ENCODE measurements at regions not wholly inside any gene's neighbourhood (a gene's known extent, or its start where the extent isn't known, plus 50 kb on each side); places are given as distances from the start of the nearest gene placed in this dataset.

- H3K27me3 ChIP-seq: peaks cover 76% of the 10 kb centered on the region
- H3K36me3 ChIP-seq: no peaks in the 10 kb centered on the region
- no peak overlapping the region for H3K4me3 ChIP-seq
- TF ChIP-seq CTCF (IDR thresholded peaks at IDR 0.05): no peak
- TF ChIP-seq POLR2A (IDR thresholded peaks at IDR 0.05): no peak
- no peak for TF ChIP-seq EP300 (IDR thresholded peaks at IDR 0.05)
- TF ChIP-seq POLR2AphosphoS5 (IDR thresholded peaks at IDR 0.05): no peak
- no peaks in the 10 kb centered on the region for H3K9me3 ChIP-seq
- 79 to 82% methylated on average over 7 of the region's 7 CpGs for WGBS, 2 donors (ENCODE audit: low coverage in 1 of 2)
- H3K4me1 ChIP-seq: no peaks in the 10 kb centered on the region
- H3K27ac ChIP-seq: no peak overlapping the region
- ATAC-seq: no peak
Measured at GRCh38 chr17:79299349-79299748, 224.7 kb downstream of the ENGASE start.

GRCh38 chr17:79298799-79299198 is 224.2 kb downstream of the ENGASE start:
- WGBS, 2 donors (ENCODE audit: low coverage in 1 of 2): 57% methylated on average over 8 of the region's 12 CpGs; no CpG with 5 or more reads in 1 of the 2 donors
- Histone ChIP-seq H3K27me3 (peaks cover 73% of the 10 kb centered on the region), H3K9me3 (no peaks in the 10 kb centered on the region), H3K4me3 (no peak overlapping the region), H3K36me3 (no peaks in the 10 kb centered on the region), H3K4me1 (no peaks in the 10 kb centered on the region), H3K27ac (no peak overlapping the region)
- TF ChIP-seq POLR2A (IDR thresholded peaks at IDR 0.05) (no peak), POLR2AphosphoS5 (IDR thresholded peaks at IDR 0.05) (no peak), CTCF (IDR thresholded peaks at IDR 0.05) (no peak), EP300 (IDR thresholded peaks at IDR 0.05) (no peak)
- no peak for ATAC-seq

GRCh38 chr17:79296243-79296642 is 221.6 kb downstream of the ENGASE start:
- 67 to 84% methylated on average over 4 to 5 of the region's 7 CpGs for WGBS, 2 donors (ENCODE audit: low coverage in 1 of 2)
- TF ChIP-seq POLR2A (IDR thresholded peaks at IDR 0.05): no peak
- no peak for TF ChIP-seq CTCF (IDR thresholded peaks at IDR 0.05)
- no peak for TF ChIP-seq POLR2AphosphoS5 (IDR thresholded peaks at IDR 0.05)
- no peaks in the 10 kb centered on the region for H3K4me1 ChIP-seq
- ATAC-seq: no peak
- H3K9me3 ChIP-seq: no peaks in the 10 kb centered on the region
- no peaks in the 10 kb centered on the region for H3K36me3 ChIP-seq
- H3K27ac ChIP-seq: no peak overlapping the region
- no peak overlapping the region for H3K4me3 ChIP-seq
- peaks cover 64% of the 10 kb centered on the region for H3K27me3 ChIP-seq

DNA sequence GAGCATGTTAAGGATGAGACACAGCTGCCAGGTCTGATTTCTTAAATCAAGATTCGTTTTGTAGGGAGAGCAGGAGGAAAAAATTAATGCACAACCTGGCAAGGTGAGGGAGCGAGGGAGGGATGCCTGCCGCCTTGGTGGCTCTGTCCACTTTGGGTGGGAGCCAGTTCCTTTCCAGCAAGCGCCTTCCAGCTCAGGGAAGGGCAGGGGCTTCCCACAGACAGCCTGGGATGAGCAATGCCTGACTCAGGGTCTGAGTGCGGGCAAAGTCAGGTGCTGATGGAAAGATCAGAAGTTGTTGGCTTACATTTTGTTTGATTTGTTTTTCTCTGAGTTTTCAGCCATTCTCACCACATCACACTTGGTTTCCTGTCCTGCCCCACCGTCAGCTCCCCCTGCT is 220.7 kb downstream of the ENGASE start:
- Histone ChIP-seq H3K4me3 (no peak overlapping the region), H3K27ac (no peak overlapping the region), H3K9me3 (no peaks in the 10 kb centered on the region), H3K27me3 (peaks cover 64% of the 10 kb centered on the region), H3K4me1 (no peaks in the 10 kb centered on the region), H3K36me3 (no peaks in the 10 kb centered on the region)
- TF ChIP-seq POLR2A (IDR thresholded peaks at IDR 0.05) (no peak), CTCF (IDR thresholded peaks at IDR 0.05) (no peak), EP300 (IDR thresholded peaks at IDR 0.05) (no peak), POLR2AphosphoS5 (IDR thresholded peaks at IDR 0.05) (no peak)
- no peak for ATAC-seq
- WGBS, 2 donors (ENCODE audit: low coverage in 1 of 2): 49 to 65% methylated on average over 4 to 5 of the region's 6 CpGs

DNA sequence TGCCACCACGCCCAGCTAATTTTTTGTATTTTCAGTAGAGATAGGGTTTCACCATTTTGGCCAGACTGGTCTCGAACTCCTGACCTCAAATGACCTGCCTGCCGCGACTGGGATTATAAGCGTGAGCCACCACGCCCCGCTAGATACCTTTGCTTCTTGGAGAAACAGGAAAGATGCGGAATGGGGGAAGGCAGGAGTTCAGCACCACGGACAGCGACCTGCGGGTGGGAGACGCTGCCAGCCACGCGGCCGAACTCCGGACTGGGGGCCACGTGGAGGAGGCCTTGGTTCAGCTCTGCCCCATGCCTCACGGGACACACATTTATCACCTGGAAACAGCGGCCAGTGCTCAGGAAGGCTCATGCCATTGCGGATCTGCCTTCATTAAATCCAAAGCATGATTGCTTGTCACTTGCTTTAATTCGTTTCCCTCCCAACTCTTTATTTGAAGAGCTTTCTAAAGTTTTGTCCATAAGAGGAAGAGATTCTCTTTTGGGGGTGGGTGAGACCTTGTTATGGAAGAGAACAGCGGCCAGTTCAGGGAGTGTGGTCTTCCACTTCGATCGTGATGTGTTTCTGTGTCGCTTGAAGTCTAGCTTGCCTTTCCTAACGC is 219.9 kb downstream of the ENGASE start:
- Histone ChIP-seq H3K36me3 (no peaks in the 10 kb centered on the region), H3K27me3 (peaks cover 64% of the 10 kb centered on the region), H3K4me3 (no peak overlapping the region), H3K9me3 (no peaks in the 10 kb centered on the region), H3K4me1 (no peaks in the 10 kb centered on the region), H3K27ac (no peak overlapping the region)
- WGBS, 2 donors (ENCODE audit: low coverage in 1 of 2): 17 to 30% methylated on average over 8 to 21 of the region's 26 CpGs
- peak; percentile 28 for ATAC-seq
- TF ChIP-seq EP300 (IDR thresholded peaks at IDR 0.05): no peak
- no peak for TF ChIP-seq CTCF (IDR thresholded peaks at IDR 0.05)
